ENCODE measurements at regions not wholly inside any gene's neighbourhood (a gene's known extent, or its start where the extent isn't known, plus 50 kb on each side); places are given as distances from the start of the nearest gene placed in this dataset.

DNA sequence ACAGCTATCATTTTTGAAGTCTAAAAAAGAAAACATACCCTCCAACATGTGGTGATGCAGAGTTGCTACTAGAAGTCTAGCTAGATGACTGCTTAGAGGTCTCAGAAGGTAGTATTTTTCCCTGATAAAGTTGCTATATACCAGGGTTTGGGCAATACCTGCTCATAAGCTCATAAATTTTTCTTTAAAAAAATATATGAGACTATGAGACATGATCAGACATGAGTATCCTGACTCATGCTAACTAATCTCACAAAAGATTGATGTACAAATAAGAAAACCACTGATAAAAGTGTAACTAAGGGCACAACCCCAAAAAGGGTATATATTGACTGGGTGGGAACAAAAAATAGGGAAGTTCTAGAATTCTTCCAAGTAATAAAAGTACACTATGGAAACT, 740.9 kb downstream of the METTL15 start:
- TF ChIP-seq, protein P1, sequence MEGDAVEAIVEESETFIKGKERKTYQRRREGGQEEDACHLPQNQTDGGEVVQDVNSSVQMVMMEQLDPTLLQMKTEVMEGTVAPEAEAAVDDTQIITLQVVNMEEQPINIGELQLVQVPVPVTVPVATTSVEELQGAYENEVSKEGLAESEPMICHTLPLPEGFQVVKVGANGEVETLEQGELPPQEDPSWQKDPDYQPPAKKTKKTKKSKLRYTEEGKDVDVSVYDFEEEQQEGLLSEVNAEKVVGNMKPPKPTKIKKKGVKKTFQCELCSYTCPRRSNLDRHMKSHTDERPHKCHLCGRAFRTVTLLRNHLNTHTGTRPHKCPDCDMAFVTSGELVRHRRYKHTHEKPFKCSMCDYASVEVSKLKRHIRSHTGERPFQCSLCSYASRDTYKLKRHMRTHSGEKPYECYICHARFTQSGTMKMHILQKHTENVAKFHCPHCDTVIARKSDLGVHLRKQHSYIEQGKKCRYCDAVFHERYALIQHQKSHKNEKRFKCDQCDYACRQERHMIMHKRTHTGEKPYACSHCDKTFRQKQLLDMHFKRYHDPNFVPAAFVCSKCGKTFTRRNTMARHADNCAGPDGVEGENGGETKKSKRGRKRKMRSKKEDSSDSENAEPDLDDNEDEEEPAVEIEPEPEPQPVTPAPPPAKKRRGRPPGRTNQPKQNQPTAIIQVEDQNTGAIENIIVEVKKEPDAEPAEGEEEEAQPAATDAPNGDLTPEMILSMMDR (IDR thresholded peaks at IDR 0.05 in 4 of 5, conservative IDR thresholded peaks at IDR 0.05 in 1 of 5): no peak
- no peak for TF ChIP-seq POLR2A (IDR thresholded peaks at IDR 0.05)
